B cell (primary cell): ENCODE measurements at regions not wholly inside any gene's neighbourhood (a gene's known extent, or its start where the extent isn't known, plus 50 kb on each side); places are given as distances from the start of the nearest gene placed in this dataset.

ENCODE experiments used
- ATAC-seq: fragments of 200-7000 bp; cut with Tn5 transposase; one replicate; pipeline ENCODE4 v1.10.0; 2021; ENCODE audit warnings: low read depth, mild to moderate bottlenecking, moderate number of reproducible peaks, moderate library complexity
- CTCF ChIA-PET: fragments of 350-600 bp; sonication (Branson Sonifier 250); formaldehyde crosslinking; loops from one replicate; lab custom pipeline; 2021; ENCODE audit warnings: antibody characterized with exemption, inconsistent platforms; lab: Charles Lee
- POLR2A ChIA-PET: fragments of 350-600 bp; sonication (Branson Sonifier 250); formaldehyde crosslinking; loops from one replicate; lab custom pipeline; 2021; ENCODE audit warnings: antibody characterized with exemption; lab: Charles Lee
- DNase-seq: peaks from one replicate; pipeline ENCODE4 v3.0.0; 2013
- H2AFZ ChIP-seq: 2 replicates; pipeline ENCODE4 v1.6.1; 2012; ENCODE audit warnings: mild to moderate bottlenecking, low read depth, low read length; ENCODE audit not compliant: insufficient read depth, poor library complexity, severe bottlenecking
- H3K27ac ChIP-seq, 2 donors: 1 replicate in 1 of 2; 2 replicates in 1 of 2; pipeline ENCODE4 v1.5.1; 2012 to 2013; ENCODE audit warnings: low read length in 2 of 2, mild to moderate bottlenecking in 2 of 2, moderate library complexity in 1 of 2
- H3K27me3 ChIP-seq, 4 experiments: fragments of 200-600 bp in 1 of 4; sonication (generic) in 1 of 4; replicated peaks in 1 of 4; 1 replicate in 2 of 4; 2 replicates in 2 of 4; pipeline versions ENCODE4 v1.6.1 to v1.7.0; 2013 to 2016; ENCODE audit warnings: low read length in 3 of 4, mild to moderate bottlenecking in 2 of 4, mixed read lengths in 1 of 4, moderate library complexity in 1 of 4; ENCODE audit not compliant: insufficient read depth in 4 of 4, control insufficient read depth in 3 of 4; ENCODE audit errors: control extremely low read depth in 1 of 4
- H3K36me3 ChIP-seq, 2 experiments: replicated peaks in 1 of 2; 1 replicate in 1 of 2; 2 replicates in 1 of 2; pipeline versions ENCODE4 v1.6.1 to v1.7.1; 2013; ENCODE audit warnings: low read length in 1 of 2; ENCODE audit not compliant: insufficient read depth in 2 of 2, control insufficient read depth in 1 of 2; ENCODE audit errors: control extremely low read depth in 1 of 2, extremely low read depth in 1 of 2
- H3K4me1 ChIP-seq, 2 donors: fragments of 200-600 bp in 1 of 2; sonication (generic) in 1 of 2; 1 replicate in 1 of 2; 2 replicates in 1 of 2; pipeline versions ENCODE4 v1.5.1 to v1.6.1; 2013 to 2017; ENCODE audit warnings: low read length in 2 of 2; ENCODE audit not compliant: control insufficient read depth in 2 of 2, insufficient read depth in 2 of 2
- H3K4me2 ChIP-seq: replicated peaks from 2 replicates; pipeline ENCODE3; 2012; ENCODE audit warnings: mild to moderate bottlenecking, low read depth, low read length; ENCODE audit not compliant: poor library complexity, severe bottlenecking
- H3K4me3 ChIP-seq, 5 experiments: fragments of 200-600 bp in 1 of 5; sonication (generic) in 1 of 5; 1 replicate in 3 of 5; 2 replicates in 2 of 5; pipeline versions ENCODE4 v1.5.1 to v1.7.0; 2011 to 2016; ENCODE audit warnings: low read length in 4 of 5, mild to moderate bottlenecking in 4 of 5, low read depth in 2 of 5, control low read depth in 1 of 5, moderate library complexity in 1 of 5; ENCODE audit not compliant: insufficient read depth in 1 of 5; ENCODE audit errors: control extremely low read depth in 1 of 5, extremely low read depth in 1 of 5
- H3K79me2 ChIP-seq: fragments of 200-600 bp; sonication (generic); one replicate; pipeline ENCODE4 v1.6.0; 2016; ENCODE audit warnings: low read length; ENCODE audit not compliant: control insufficient read depth, insufficient read depth
- H3K9ac ChIP-seq: fragments of 200-600 bp; sonication (generic); 2 replicates; pipeline ENCODE4 v1.6.1; 2017; ENCODE audit warnings: mild to moderate bottlenecking, low read length, moderate library complexity
- H3K9me3 ChIP-seq, 3 donors: one replicate each; pipeline versions ENCODE4 v1.6.1 to v1.7.1; 2013; ENCODE audit warnings: low read length in 2 of 3; ENCODE audit not compliant: control insufficient read depth in 2 of 3, insufficient read depth in 1 of 3; ENCODE audit errors: control extremely low read depth in 1 of 3
- H4K20me1 ChIP-seq: 2 replicates; pipeline ENCODE4 v1.6.0; 2012; ENCODE audit warnings: mild to moderate bottlenecking, low read length; ENCODE audit not compliant: insufficient read depth, control insufficient read depth, poor library complexity, severe bottlenecking
- H3K27ac Mint-ChIP-seq: one replicate; pipeline ENCODE4 v1.8.0; 2021; ENCODE audit warnings: mixed read lengths
- H3K27me3 Mint-ChIP-seq: one replicate; pipeline ENCODE4 v1.8.0; 2021; ENCODE audit warnings: mixed read lengths
- H3K4me1 Mint-ChIP-seq: one replicate; pipeline ENCODE4 v1.8.0; 2021; ENCODE audit warnings: mixed read lengths
- H3K4me3 Mint-ChIP-seq: one replicate; pipeline ENCODE4 v1.8.0; 2021; ENCODE audit warnings: mixed read lengths
- H3K9me3 Mint-ChIP-seq: one replicate; pipeline ENCODE4 v1.8.0; 2022; ENCODE audit warnings: mixed read lengths; ENCODE audit not compliant: insufficient read depth
- CTCF ChIP-seq: fragments of 200-600 bp; IDR thresholded peaks from one replicate; pipeline ENCODE4 v1.8.0; 2022; ENCODE audit warnings: antibody characterized with exemption, mild to moderate bottlenecking
- EZH2 ChIP-seq: IDR thresholded peaks from 2 replicates; pipeline ENCODE4 v1.6.1; 2012; ENCODE audit warnings: borderline replicate concordance, low read depth, mild to moderate bottlenecking, moderate library complexity, low read length; ENCODE audit not compliant: insufficient read depth, poor library complexity, severe bottlenecking
- WGBS: methylation state at CpG from one replicate; pipeline ENCODE4 v1.1.5; 2013; ENCODE audit warnings: missing lambda C conversion rate; ENCODE audit not compliant: insufficient coverage; 5-methylcytosine and 5-hydroxymethylcytosine counted together
- intact Hi-C: fragments of 100-400 bp; cut with micrococcal nuclease; formaldehyde crosslinking; loops from one replicate; pipeline ENCODE4 v1.10.0; 2022

- no peak for ATAC-seq
- H3K27me3 ChIP-seq = no peaks in the 10 kb centered on the region
- 86% methylated on average over 1 of the region's 4 CpGs for WGBS
These were observed 296.6 kb downstream of the MED10 start for GRCh38 chr5:6081727-6082210.

More at GRCh38 chr5:6081727-6082210, 296.6 kb downstream of the MED10 start:
- no peak for DNase-seq
- Histone ChIP-seq H3K4me1 (no peaks in the 10 kb centered on the region), H3K27ac (no peak overlapping the region), H3K79me2 (no peaks in the 10 kb centered on the region), H3K9ac (no peak overlapping the region), H3K9me3 (no peaks in the 10 kb centered on the region), H3K4me2 (no peak overlapping the region), H3K36me3 (no peaks in the 10 kb centered on the region), H3K4me3 (no peak overlapping the region), H2AFZ (no peak overlapping the region), H4K20me1 (no peaks in the 10 kb centered on the region)
- Mint-ChIP-seq H3K9me3 (peaks cover 2% of the 10 kb centered on the region), H3K27ac (no peak overlapping the region), H3K4me1 (no peaks in the 10 kb centered on the region), H3K4me3 (no peak overlapping the region), H3K27me3 (no peaks in the 10 kb centered on the region)
- ChIA-PET POLR2A (no interaction called here), CTCF (no interaction called here)
- intact Hi-C loops = no loop called here
- TF ChIP-seq EZH2 = no peak
- no peak for TF ChIP-seq CTCF
